GM12873 (cell line): ENCODE measurements at regions not wholly inside any gene's neighbourhood (a gene's known extent, or its start where the extent isn't known, plus 50 kb on each side); places are given as distances from the start of the nearest gene placed in this dataset.

Source experiments
- TF ChIP-seq, protein P1 (sequence below): IDR thresholded peaks from 2 replicates; pipeline ENCODE4 v1.5.1; 2012; ENCODE audit warnings: low read depth, mild to moderate bottlenecking, moderate library complexity, low read length, control low read depth; ENCODE audit not compliant: insufficient read depth; ENCODE audit errors: missing control alignments

DNA sequence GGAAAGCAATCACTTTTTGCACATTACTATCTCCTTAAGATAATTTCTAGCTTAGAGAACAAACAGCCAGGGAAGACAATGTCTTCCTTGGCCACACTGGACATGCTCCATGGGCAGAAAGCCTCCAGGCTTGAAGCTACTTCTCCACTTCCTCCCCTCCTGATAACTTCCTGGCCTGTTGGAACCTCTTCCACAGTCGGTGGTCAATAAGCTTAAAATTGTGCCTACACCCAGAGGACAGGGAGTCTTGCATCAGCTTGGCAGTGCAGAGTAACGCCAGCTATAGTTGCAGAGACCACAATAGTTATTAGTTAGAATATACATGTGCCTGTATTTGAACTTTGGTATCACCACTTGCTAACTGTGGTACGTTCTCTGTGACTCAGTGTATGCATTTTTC is 58.1 kb upstream of the ABCA1 start:
- TF ChIP-seq, protein P1, sequence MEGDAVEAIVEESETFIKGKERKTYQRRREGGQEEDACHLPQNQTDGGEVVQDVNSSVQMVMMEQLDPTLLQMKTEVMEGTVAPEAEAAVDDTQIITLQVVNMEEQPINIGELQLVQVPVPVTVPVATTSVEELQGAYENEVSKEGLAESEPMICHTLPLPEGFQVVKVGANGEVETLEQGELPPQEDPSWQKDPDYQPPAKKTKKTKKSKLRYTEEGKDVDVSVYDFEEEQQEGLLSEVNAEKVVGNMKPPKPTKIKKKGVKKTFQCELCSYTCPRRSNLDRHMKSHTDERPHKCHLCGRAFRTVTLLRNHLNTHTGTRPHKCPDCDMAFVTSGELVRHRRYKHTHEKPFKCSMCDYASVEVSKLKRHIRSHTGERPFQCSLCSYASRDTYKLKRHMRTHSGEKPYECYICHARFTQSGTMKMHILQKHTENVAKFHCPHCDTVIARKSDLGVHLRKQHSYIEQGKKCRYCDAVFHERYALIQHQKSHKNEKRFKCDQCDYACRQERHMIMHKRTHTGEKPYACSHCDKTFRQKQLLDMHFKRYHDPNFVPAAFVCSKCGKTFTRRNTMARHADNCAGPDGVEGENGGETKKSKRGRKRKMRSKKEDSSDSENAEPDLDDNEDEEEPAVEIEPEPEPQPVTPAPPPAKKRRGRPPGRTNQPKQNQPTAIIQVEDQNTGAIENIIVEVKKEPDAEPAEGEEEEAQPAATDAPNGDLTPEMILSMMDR = no peak

DNA sequence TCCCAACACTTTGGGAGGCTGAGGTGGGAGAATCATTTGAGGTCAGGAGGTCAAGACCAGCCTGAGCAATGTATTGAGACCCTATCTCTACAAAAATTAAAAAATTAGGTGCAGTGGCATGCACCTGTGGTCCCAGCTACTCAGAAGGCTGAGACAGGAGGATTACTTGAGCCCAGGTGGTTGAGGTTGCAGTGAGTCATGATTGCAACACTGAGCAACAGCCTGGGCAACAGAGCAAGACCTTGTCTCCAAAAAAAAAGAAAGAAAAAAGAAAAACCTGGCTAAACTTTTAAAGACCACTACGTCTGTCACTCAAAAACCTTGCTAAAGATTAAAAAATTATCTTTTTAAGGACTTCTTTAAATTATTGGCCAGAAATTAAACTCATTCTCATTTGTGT is 59.8 kb upstream of the ABCA1 start:
- TF ChIP-seq, protein P1 = no peak

DNA sequence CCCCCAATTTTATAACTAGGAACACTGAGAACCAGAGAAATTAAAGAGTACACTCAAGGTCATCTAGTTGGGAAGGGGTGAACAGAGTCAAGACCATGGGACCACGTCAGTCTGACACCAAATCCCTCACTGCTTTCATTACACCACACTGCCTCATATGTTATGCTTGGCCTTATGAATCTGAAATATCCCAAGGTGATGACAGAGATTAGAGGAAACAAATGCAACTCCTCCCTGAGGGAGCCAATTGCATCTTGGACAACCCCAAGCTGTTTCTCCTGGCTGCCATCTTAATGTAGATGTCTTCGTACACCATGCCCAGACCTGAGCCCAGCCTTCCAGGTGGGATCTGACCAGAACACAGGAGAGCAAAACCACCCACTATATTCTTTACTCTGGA is 60.6 kb upstream of the ABCA1 start:
- TF ChIP-seq, protein P1 = no peak

DNA sequence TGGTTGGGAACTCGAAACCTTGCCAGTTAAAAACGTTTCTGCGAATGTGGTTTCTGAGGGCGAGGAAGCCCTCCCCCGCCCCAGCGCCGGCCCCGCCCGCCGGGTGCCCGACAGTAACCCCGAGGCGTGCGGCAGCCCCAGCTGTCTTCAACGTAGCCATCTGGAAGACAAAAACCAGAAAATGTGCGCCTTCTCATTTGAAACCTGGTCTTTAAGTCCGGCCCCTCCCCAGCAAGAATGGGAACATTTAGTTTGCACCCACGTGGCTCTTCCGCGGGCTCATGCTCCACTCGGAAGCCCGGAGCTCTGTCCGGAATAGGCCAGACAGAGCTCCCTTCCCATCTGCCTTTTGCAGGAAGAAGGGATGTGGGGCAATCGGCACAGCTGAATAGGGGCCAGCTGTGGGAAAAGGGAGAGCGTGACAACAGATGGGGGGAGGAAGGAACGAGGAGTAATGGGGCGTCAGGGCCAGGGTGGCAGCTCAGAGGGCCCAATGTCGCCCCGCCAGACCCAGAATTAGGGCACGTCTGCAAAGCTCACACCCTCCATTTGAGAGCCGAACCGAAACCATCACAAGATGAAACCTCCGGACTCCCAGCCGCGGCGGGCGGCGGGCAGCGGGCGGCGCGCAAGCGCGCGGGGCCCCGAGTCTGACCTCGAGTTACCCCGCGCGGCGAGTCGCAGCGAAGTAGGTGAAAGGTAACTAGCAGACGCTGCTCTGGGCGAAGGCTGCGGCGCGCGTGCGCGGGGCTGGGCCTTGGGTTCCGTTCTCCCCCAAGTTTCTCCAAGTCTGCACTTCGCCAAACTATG is 63.4 kb upstream of the ABCA1 start:
- TF ChIP-seq, protein P1 = no peak

DNA sequence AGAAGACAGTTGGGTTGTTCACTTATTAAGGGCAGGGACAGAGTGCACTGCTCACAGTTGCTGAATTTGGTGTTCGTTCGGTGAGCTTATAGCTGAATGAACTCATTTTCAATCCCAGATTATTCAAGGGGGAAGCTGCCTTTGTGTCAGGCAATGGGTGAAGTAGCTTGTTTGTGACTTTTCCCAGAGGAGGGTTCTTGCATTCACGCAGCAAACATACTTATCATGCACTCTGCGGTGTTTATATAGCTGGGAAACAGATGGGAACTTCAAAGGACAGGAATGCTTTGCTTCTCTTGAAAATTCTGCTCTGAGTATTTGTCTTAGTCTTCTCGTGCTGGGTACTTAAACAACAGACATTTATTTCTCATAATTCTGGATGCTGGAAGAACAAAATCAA is 64.7 kb upstream of the ABCA1 start:
- TF ChIP-seq, protein P1 = no peak

DNA sequence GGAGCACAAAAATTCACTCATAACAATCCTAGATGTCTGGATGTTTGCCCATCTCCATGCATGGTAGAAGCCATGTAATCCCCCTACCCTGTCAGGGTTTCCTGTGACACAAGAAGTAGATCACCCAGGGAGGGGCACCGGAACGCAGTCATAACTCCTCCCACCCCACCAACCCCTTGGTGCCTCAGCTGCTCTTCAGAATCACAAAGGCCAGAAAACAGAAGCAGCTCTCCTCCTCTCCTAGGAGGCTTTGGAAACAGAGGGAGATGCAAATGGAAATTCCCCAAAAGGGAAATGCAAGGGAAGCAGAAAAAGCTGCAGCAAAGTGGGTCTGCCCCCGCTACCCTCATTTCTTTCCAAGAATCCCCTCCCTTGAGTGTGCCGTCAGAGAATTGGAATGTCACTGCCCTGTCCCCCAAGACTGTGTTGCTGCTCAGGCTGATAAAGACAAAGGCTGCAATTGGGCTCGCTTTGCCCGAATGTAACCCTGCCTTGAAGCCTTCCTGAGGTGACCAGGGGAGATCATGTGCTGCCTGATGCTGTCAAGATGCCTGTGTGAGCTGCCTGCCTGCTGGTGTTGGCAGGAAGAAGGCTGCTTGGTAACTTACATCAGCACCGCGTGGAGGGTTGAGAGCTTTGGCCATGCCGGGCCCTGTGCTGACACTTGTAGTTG is 65.5 kb upstream of the ABCA1 start:
- TF ChIP-seq, protein P1 = no peak

DNA sequence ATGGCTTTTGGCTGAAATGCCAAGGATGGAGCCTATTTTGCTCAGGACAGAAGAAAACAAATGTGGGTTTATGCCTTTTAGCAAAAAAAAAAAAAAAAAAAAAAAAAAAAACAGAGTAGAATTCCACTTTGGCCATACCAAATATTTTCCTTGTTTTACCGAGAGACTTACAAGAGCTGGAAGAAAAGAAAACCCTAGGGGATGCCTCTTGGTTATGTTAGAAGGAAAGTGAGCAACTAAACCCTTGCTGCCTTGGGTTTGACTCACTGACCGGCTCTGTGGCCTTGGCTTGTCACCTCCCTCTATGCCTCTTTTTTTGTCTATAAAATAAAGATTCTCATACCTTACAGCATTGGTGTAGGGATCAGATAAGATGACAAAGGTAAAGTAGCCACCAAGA is 69.6 kb upstream of the ABCA1 start:
- TF ChIP-seq, protein P1 = no peak
